ENCODE measurements at regions not wholly inside any gene's neighbourhood (a gene's known extent, or its start where the extent isn't known, plus 50 kb on each side); places are given as distances from the start of the nearest gene placed in this dataset.

DNA sequence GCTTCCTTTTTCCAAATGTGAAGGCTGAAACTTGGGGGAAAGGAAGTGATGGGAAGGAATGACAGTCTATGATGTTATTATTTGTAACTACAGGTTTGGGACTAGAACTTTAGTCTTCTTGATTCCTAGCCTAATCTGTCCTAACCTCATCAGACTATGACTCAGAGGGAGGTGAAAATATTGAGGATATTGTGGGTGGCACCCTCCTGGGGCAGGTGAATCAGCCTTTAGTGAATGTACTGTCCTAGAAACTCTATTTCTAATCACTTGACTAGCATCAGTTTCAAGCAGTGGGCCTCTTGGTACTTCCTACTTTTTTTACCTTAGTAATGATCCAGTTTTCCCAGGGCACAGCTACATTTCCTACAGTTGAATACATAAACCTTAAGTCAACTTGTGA lies 829.0 kb upstream of the API5 start:
- TF ChIP-seq, protein P1, sequence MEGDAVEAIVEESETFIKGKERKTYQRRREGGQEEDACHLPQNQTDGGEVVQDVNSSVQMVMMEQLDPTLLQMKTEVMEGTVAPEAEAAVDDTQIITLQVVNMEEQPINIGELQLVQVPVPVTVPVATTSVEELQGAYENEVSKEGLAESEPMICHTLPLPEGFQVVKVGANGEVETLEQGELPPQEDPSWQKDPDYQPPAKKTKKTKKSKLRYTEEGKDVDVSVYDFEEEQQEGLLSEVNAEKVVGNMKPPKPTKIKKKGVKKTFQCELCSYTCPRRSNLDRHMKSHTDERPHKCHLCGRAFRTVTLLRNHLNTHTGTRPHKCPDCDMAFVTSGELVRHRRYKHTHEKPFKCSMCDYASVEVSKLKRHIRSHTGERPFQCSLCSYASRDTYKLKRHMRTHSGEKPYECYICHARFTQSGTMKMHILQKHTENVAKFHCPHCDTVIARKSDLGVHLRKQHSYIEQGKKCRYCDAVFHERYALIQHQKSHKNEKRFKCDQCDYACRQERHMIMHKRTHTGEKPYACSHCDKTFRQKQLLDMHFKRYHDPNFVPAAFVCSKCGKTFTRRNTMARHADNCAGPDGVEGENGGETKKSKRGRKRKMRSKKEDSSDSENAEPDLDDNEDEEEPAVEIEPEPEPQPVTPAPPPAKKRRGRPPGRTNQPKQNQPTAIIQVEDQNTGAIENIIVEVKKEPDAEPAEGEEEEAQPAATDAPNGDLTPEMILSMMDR (IDR thresholded peaks at IDR 0.05; ENCODE audit: poor library complexity, severe bottlenecking) = no peak
- TF ChIP-seq EP300 (conservative IDR thresholded peaks at IDR 0.05; ENCODE audit: poor library complexity, severe bottlenecking) (no peak), EZH2 (IDR thresholded peaks at IDR 0.05; ENCODE audit: borderline replicate concordance, insufficient read depth, low read length, poor library complexity, severe bottlenecking) (no peak)
